Kidney (tissue), 13 donors: ENCODE measurements at regions not wholly inside any gene's neighbourhood (a gene's known extent, or its start where the extent isn't known, plus 50 kb on each side); places are given as distances from the start of the nearest gene placed in this dataset.

ENCODE experiments used
- DNase-seq, 5 donors: peaks; one replicate each; pipeline ENCODE4 v3.0.0-alpha.2; 2013 to 2020
- FAIRE-seq: peaks from 2 replicates; lab custom pipeline; 2012; peaks lifted over from hg19 to GRCh38; lab: Jason Lieb, UNC
- H3K27ac ChIP-seq, 2 donors: one replicate each; pipeline ENCODE4 v1.7.0; 2013; ENCODE audit warnings: low read depth in 2 of 2, low read length in 2 of 2, inconsistent platforms in 1 of 2
- H3K27me3 ChIP-seq: one replicate; pipeline ENCODE4 v1.7.1; 2013; ENCODE audit warnings: low read length, inconsistent platforms; ENCODE audit not compliant: control insufficient read depth, insufficient read depth
- H3K36me3 ChIP-seq, 3 donors: one replicate each; pipeline versions ENCODE4 v1.7.0 to v1.7.1; 2013; ENCODE audit warnings: low read length in 3 of 3, control low read depth in 1 of 3, inconsistent platforms in 1 of 3; ENCODE audit not compliant: insufficient read depth in 3 of 3, control insufficient read depth in 2 of 3
- H3K4me1 ChIP-seq, 3 donors: one replicate each; pipeline versions ENCODE4 v1.7.0 to v1.7.1; 2013; ENCODE audit warnings: low read length in 3 of 3, inconsistent platforms in 1 of 3, low read depth in 1 of 3; ENCODE audit not compliant: control insufficient read depth in 2 of 3, insufficient read depth in 2 of 3
- H3K4me3 ChIP-seq, 3 donors: one replicate each; pipeline versions ENCODE4 v1.7.0 to v1.8.1; 2013; ENCODE audit warnings: low read length in 3 of 3, control low read depth in 1 of 3, inconsistent platforms in 1 of 3
- H3K9ac ChIP-seq, 3 donors: one replicate each; pipeline versions ENCODE4 v1.7.0 to v1.7.1; 2013; ENCODE audit warnings: low read length in 3 of 3, control low read depth in 1 of 3, inconsistent platforms in 1 of 3
- H3K9me3 ChIP-seq, 3 donors: one replicate each; pipeline versions ENCODE4 v1.7.0 to v1.7.1; 2013; ENCODE audit warnings: low read length in 3 of 3, control low read depth in 1 of 3, inconsistent platforms in 1 of 3; ENCODE audit not compliant: control insufficient read depth in 2 of 3, insufficient read depth in 1 of 3
- intact Hi-C: fragments of 100-400 bp; cut with DNase I; formaldehyde crosslinking; loops from one replicate; pipeline ENCODE4 v1.11.1; 2022
- TF ChIP-seq, protein P1 (sequence below): IDR thresholded peaks from 3 replicates; pipeline ENCODE4 v1.5.1; 2012; ENCODE audit warnings: mild to moderate bottlenecking, moderate library complexity, borderline replicate concordance; ENCODE audit not compliant: insufficient read depth; ENCODE audit errors: extremely low read depth
- donor health status: control.
- donor health status: control.
- donor health status: control.
- donor health status: control.
- donor health status: control.
- donor health status: DM: yes; HTN: yes; CAD: no.
- donor health status: Normal renal cell carcinoma (clear cell type).

DNA sequence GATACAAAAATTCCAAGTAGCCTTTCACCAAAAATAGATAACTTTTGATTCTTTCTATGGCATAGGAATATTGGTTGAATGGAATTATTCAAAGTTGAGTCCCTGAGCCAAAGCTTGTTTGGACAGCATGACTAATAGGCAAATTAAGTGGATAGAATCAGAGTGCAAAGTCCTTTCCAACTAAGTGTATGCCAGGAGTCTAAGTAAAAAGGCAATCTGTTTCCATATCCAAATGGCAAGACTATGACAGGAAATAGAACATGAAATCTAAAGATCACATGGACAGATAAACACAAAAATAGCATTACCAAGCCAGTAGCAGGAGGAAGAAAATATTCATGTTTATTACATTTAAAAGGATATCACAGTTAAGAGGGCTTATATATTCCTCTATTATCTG, 804.6 kb downstream of the SLITRK6 start:
- intact Hi-C loops, result no loop called here
- no peak overlapping the region for H3K27ac ChIP-seq
- H3K27me3 ChIP-seq, result no peaks in the 10 kb centered on the region
- H3K4me1 ChIP-seq, result no peaks in the 10 kb centered on the region
- TF ChIP-seq, protein P1, sequence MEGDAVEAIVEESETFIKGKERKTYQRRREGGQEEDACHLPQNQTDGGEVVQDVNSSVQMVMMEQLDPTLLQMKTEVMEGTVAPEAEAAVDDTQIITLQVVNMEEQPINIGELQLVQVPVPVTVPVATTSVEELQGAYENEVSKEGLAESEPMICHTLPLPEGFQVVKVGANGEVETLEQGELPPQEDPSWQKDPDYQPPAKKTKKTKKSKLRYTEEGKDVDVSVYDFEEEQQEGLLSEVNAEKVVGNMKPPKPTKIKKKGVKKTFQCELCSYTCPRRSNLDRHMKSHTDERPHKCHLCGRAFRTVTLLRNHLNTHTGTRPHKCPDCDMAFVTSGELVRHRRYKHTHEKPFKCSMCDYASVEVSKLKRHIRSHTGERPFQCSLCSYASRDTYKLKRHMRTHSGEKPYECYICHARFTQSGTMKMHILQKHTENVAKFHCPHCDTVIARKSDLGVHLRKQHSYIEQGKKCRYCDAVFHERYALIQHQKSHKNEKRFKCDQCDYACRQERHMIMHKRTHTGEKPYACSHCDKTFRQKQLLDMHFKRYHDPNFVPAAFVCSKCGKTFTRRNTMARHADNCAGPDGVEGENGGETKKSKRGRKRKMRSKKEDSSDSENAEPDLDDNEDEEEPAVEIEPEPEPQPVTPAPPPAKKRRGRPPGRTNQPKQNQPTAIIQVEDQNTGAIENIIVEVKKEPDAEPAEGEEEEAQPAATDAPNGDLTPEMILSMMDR, result no peak
- no peak overlapping the region for H3K9ac ChIP-seq
- H3K9me3 ChIP-seq, result no peaks in the 10 kb centered on the region
- H3K4me3 ChIP-seq, result no peak overlapping the region
- no peaks in the 10 kb centered on the region for H3K36me3 ChIP-seq
- FAIRE-seq, result no peak
- no peak for DNase-seq

DNA sequence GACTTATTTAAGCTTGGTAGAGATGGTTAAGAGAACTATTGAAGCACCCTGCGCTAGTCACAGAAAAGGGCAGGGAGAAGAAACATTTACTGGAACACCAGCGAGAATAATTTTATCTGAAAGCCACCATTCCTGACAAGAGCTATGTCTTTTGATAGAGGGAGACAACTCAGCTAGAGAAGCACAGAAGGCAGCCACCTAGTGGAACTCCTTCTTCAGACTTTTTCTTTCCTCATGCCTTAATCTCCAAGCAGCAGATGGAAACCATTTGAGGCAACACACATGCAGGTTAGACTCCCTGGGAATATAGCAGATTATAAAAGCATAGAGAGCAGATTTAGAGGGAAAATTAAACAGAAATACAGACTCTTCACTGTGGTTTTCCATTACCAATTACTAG, 813.4 kb downstream of the SLITRK6 start:
- intact Hi-C loops, result no loop called here
- Histone ChIP-seq H3K4me1 (no peaks in the 10 kb centered on the region), H3K27ac (no peak overlapping the region), H3K9ac (no peak overlapping the region), H3K9me3 (no peaks in the 10 kb centered on the region), H3K36me3 (no peaks in the 10 kb centered on the region), H3K4me3 (no peak overlapping the region), H3K27me3 (no peaks in the 10 kb centered on the region)
- DNase-seq, result no peak
- TF ChIP-seq, protein P1, result no peak
- no peak for FAIRE-seq

DNA sequence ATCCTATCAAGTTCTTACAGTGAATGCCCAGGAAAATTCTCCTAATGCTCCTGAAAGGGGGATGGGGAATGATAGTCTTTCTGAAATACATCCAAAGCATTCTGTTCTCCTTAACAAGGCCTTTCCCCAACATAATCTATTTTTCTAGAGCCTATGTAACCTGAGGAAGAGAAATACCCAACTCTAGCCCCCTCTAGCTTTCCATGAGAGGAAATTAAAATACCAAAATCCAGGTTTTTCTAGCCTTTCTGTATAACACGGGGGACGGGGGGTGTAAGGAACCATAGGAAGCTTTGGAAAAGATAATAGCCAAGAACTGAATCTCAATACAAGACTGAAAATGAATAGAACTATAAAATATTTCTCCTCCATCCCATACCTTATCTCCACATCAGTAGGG, 815.9 kb downstream of the SLITRK6 start:
- H3K4me1 ChIP-seq, result no peaks in the 10 kb centered on the region
- DNase-seq (no peak), FAIRE-seq (no peak)
- no peak overlapping the region for H3K9ac ChIP-seq
- no peaks in the 10 kb centered on the region for H3K27me3 ChIP-seq
- intact Hi-C loops, result no loop called here
- no peaks in the 10 kb centered on the region for H3K36me3 ChIP-seq
- H3K27ac ChIP-seq, result no peak overlapping the region
- no peak overlapping the region for H3K4me3 ChIP-seq
- TF ChIP-seq, protein P1, result no peak
- H3K9me3 ChIP-seq, result no peaks in the 10 kb centered on the region

DNA sequence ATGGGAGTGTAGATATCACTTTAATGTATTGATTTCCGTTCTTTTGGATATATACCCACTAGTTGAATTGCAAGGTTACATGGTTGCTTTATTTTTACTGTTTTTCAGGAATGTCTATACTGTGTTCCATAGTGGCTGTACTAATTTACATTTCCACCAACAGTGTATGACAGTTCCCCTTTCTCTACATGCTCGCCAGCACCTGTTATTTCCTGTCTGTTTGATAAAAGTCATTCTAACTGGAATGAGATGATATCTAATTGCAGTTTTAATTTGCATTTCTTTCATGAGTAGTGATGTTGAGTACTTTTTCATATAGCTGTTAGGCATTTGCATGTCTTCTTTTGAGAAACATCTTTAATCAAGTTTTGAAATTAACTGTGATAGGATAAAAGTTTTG, 818.6 kb downstream of the SLITRK6 start:
- Histone ChIP-seq H3K9me3 (no peaks in the 10 kb centered on the region), H3K4me3 (no peak overlapping the region), H3K36me3 (no peaks in the 10 kb centered on the region), H3K27me3 (no peaks in the 10 kb centered on the region), H3K27ac (no peak overlapping the region), H3K4me1 (no peaks in the 10 kb centered on the region), H3K9ac (no peak overlapping the region)
- intact Hi-C loops, result no loop called here
- FAIRE-seq, result no peak
- no peak for DNase-seq
- TF ChIP-seq, protein P1, result no peak
